HS-5 (cell line): ENCODE measurements at regions not wholly inside any gene's neighbourhood (a gene's known extent, or its start where the extent isn't known, plus 50 kb on each side); places are given as distances from the start of the nearest gene placed in this dataset.
"Not testable (repeated sequence)": the region's sequence is repeated elsewhere in the genome, so short reads cannot be mapped to it uniquely, and the experiment has no call there.

Experiments used
- DNase-seq: peaks from one replicate; pipeline ENCODE4 v3.0.0-alpha.2; 2012; ENCODE audit warnings: low read depth

DNA sequence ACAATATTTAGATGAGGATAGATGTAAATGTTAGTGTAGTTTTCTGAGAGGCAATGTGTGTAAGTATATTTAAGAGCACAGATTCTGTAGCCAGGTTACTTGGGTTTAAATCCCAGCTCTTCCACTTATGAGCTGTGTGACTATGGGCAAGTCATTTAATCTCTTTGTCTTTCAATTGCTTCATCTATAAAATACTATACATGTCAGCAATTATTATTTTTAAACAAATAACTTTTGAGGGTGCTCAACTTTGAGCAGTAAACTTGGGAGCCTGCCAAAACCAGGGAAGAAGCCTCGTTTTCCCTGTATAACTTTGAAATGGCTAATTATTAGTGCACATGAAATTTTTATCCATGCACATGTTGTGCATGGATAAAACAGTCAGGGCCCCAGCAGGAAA, 222.8 kb downstream of the FOXD2 start:
- DNase-seq: no peak

DNA sequence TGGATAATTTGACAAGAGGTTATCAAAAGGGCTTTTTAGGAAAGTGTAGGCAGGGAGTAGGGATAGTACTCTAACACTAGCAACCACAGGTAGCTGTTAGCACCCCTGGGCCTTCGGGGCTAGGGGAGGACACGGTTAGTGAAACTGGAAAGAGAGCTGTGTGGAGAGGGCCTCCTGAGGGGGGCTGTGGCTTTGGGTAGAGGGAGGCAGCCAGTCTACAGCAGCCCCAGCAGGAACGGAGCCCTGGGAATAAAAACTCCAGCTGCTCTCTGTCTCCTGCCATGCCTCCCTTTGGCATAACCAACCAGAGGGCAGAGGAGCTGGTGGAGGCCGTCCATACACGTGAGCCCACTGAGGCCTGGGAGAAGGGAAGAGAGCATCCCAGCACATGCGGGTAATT, 223.2 kb downstream of the FOXD2 start:
- DNase-seq: no peak

DNA sequence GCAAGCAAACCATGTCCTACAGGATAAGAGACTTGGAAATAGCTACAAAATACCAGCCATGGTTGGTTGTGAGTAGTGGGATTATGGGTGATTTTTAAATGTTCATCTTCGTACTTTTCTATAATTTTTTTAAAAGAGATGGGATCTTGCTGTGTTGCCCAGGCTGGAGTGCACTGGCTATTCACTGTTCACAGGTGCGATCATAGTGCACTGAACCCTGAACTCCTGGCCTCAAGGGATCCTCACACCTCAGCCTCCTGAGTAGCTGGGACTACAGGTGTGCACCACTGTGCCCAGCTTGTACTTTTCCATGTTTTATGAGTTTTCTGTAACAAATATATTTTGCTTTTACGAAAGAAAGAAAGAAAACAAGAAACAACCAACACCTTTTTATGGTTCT, 224.2 kb downstream of the FOXD2 start:
- DNase-seq: no peak

- no peak for DNase-seq
Observed at GRCh38 chr1:47663286-47663685, 225.4 kb downstream of the FOXD2 start.

DNA sequence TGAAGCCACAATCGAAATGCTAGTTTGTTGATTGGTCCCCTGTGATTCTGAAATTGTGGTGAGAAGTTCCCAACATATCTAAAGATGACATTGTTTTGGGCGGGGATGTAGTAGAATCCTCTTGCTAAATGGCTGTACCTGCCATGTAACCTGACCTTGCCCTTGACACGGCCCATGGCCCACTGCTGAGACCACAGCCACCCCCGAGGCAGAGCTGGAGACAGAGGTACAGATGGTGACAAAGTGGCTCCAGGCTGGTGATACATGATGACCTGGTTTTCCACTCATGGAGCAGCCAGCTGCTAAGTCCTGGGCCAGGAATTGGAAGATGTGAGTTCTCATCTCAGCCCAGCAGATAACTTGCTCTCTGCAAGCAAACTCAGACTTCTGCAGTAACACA, 226.5 kb downstream of the FOXD2 start:
- no peak for DNase-seq

DNA sequence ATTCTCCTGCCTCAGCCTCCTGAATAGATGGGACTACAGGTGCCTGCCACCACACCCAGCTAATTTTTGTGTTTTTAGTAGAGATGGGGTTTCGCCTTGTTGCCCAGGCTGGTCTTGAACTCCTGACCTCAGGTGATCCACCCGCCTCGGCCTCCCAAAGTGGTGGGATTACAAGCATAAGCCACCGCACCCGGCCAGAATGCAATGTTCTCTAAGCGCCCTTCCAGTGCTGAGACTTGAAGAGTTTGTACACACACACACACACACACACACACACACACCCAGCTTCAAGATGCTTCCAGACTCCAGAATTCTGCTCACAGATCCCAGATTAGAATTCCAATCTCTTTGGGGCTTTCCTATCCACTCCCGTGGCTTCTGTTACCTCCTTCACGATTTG, 227.1 kb downstream of the FOXD2 start:
- DNase-seq: not testable (repeated sequence)

DNA sequence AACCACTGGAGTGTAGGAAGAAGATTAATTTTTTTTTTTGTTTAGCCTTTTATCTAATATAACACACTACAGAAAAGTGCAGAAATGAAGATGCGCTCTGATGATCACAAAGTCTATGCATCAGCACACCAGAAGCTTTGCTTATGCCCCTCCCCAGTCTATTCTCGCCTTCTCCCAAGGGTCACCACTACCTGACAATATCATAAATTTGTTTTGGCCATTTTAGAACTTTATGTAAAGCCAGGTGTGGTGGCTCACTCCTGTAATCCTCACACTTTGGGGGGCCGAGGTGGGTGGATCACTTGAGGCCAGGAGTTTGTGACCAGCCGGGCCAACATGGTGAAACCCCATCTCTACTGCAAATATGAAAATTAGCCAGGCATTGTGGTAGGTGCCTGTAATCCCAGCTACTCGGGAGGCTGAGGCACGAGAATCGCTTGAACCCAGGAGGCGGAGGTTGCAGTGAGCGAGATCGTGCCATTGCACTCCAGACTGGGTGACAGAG, 231.3 kb downstream of the FOXD2 start:
- no peak for DNase-seq

- DNase-seq: no peak
Observed at GRCh38 chr1:47672622-47673021, 234.8 kb downstream of the FOXD2 start.

GRCh38 chr1:47674189-47674588, 236.3 kb downstream of the FOXD2 start:
- no peak for DNase-seq

- DNase-seq: no peak
Observed at GRCh38 chr1:47675047-47675675, 237.3 kb downstream of the FOXD2 start.

DNA sequence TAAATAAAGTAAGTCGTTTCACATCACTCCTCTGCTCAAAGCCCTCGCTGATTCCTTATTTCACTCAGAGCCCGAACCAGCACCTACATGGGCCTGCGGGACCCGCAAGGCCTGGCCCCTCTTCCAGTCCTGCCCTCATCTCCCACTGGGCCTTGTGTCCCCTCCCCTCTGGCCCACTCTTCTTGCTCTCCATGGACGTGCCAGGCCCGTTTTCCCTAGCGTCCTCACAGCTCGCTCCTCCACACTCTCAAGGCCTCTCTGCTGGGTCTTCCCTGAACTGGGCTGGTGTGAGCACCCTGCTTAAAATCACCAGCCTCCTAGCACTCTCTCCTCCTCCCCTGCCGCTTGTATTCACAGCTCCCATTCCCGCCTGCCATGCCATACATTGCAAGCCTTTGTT, 237.9 kb downstream of the FOXD2 start:
- DNase-seq: no peak

GRCh38 chr1:47676311-47677054, 238.6 kb downstream of the FOXD2 start:
- no peak for DNase-seq

DNA sequence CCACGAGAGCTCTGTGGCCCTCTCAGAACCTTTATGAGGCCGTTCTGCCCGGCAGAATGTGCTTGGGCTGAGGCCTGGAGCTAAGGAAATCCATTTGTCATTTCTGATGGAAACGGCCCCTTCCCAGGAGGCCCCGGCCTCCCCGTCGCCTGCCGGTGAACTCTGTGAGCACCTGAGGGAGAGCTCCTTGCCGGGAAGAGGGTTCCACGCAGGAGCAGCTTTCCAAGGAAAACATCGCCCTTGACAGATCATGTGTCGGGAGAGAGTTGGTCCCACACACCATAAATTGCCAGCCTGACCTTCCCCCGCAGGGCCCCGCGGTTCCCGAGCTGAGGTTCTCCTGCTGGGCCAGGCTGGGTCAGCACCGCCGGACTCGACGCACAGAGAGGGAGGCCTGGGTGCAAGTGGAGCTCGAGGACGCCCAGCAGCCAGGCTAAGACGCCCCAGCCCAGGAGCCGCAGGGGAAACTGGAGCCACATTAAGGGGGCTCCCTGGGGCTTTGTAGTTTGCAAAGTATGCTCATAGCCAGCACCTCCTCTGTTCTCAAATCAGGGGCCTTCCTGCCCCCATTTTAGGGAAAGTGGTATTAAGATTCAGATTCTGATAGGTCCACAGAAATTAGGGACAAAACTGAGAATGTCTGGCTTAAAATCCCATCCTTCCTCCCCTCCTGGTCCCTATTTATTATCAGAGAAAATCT, 239.5 kb downstream of the FOXD2 start:
- no peak for DNase-seq

DNA sequence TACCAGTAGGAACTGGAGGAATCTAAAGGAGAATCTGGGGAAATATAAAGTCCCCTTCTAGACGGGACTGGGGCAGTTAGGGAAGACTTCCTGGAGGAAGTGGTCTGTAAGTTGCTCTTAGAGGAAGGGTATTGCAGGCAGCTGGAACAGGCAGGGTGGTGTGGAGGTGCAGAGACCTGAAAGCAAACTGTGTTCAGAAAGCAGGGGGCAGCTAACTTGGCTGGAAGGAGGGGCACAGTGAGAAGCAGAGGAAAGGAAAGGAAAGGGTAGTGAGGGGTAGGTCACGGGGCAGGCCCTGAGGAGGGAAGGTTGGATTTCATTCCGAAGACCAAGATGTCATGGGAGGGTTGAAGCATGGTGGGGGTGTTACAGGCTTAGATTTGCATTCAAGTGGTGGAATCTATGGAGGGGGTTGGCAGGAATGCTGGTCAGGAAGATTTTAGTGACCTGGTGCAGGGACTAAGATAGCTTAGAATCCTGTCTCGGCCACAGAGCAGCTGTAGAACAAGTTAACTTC, 240.7 kb downstream of the FOXD2 start:
- no peak for DNase-seq

DNA sequence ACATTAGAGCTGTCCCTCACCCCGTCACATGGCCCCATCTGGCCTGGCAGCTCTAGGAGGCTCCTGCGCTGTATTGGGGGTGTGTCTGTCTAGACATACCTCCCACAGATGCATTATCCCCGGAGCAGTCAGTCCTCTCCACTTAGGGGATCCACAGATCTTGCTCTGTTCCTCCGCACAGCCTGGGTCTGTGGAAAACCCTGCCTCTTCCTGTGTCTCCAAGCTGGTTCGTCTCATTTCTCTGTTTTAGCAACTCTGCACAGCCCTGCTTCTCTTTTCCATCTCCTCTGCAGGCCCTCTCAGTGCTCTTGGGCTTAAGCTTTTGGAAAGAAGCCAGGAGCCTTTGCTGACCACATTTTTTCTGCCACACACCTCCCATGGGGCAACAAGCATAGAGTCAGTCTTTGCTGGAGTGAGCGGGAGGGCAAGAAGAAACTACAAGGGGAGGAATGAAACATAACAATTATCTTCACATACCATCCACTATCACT, 241.5 kb downstream of the FOXD2 start:
- DNase-seq: no peak

GRCh38 chr1:47679826-47680225, 242.0 kb downstream of the FOXD2 start:
- no peak for DNase-seq

DNA sequence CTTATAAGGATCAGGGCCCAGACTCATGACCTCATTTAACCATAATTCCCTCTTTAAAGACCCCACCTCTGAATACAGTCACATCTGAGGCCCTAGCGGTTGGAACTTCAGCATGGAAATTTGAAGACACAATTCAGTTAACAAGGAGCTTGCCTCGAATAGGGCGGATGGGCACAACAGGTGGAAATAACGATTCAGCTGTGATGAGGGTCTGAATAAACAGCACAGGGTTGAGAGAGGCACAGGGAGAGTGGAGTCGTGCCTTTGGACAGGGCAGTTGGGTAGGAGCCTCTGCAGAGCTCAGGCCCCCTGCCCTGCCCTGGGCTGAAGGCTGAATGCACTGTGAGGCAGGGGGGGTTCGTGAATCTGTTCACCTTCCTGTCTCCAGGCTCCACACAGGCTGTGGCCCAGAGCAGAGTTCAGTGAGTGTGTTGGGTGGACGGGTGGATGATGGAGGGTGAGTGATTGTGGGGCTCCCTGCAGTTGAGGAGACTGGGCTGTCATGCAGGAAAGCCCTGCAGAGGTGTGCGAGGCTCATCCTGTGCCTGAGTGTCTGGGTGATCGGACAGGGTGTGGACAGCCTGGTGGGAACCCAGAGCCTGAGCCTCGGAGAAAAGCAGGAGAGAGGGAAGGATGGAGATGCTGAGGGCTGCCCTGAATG, 243.1 kb downstream of the FOXD2 start:
- DNase-seq: no peak

- DNase-seq: no peak
Observed at GRCh38 chr1:47681735-47682134, 243.9 kb downstream of the FOXD2 start.

- DNase-seq: no peak
Observed at GRCh38 chr1:47682198-47682597, 244.4 kb downstream of the FOXD2 start.

DNA sequence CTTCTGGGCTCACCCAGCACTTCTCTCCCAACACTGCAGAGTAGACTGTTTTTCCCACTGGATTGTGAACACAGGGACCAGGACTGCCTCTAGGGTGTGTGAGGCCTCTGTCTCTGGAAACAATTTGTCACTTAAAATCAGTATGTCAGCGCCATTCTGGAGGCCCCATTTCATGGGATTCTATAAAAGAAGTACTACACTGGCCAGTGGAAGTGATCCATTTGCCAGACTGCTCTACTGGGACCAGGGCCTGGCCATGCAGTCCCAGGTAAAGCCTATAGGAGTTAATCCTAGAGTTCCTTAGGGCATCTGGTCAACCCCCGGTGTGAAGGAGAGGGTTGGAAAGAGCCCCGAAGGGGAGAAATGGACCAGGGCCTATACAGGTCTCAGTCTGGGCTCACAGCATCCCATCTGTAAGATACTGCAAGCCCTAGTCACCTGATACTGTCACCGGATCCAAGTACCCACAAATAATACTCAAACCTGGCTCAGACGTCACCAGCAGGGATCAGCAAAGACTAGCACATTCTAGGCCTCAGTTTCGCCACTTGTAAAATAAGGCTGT, 245.0 kb downstream of the FOXD2 start:
- no peak for DNase-seq

DNA sequence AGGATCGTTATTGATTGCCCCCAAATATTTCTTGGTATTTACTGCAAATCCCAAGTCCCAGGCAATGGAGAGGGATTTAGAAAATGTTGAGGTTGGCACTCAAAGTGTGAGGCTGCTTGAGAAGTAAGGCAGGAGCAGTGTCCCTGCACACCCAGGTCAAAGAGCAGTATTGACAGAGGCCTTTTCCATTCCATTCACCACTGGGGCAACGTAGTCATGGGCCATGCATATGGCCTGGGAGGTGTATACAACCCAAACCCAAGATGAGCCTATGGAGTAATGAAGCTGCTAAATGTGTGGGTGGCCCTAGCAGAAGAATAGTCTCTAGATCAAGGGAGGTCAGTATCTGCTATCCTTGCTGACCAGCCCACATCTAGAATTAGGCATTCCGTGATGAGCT, 245.6 kb downstream of the FOXD2 start:
- no peak for DNase-seq

GRCh38 chr1:47684518-47684917, 246.7 kb downstream of the FOXD2 start:
- no peak for DNase-seq
